NCI-H510A treated with DMSO at 0.1 percent for 48 hours (cell line): ENCODE measurements at regions not wholly inside any gene's neighbourhood (a gene's known extent, or its start where the extent isn't known, plus 50 kb on each side); places are given as distances from the start of the nearest gene placed in this dataset.

ENCODE experiments used
- DNase-seq: peaks from one replicate; lab custom pipeline; 2025; lab: John Stamatoyannopoulos, UW

DNA sequence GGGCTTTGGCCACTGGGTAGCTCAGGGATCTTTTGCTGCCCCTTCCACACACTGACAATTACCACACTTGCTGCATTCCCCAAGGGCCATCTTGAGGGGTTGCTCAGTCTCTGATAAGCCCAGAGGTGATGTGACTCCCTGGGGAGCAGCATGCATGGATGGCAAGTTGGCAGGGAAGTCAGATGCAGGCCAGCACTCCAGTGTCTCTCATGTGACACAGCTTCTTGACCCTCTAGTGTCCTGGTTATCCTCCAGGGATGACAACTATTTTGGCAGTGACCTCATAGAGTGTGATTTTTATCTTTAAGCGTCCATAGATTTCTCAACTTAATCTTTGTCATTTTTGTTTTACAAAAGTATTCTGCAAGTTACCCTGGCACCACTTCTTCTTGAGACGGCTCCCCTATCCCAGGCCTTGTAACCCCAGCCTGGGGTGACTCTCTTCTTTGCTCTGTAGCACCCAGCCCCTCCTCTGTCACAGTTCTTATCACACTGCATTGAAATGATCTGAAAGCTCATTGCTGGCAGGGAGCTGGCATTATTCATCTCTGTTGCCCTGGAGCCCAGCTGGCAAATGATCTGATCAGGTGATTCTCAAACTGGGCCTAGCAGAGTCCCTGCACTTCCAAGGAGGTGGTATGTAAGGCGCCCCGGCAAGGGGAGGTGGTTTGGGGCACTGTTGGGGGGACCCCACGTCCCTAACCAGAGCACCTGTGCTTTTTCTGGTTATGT lies 72.6 kb downstream of the TENT5C start:
- DNase-seq, result no peak

DNA sequence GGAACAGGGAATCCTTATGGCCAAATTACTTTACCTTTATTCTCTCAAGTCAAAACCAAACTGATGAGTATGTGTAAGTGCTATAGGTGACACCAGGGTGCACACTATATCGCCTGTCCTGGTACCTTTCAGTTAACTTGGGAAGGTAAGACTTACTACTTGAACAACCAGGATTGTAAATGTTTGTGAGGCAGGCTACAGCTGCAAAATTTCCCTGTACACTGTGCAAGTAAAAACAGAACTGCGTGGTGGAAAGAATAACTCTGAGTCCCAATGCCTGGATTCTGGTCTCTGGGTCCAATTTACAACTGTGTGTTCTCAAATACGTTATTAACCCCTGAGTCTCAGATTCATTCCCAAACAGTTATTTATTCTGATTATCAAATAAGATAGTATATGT lies 73.5 kb downstream of the TENT5C start:
- no peak for DNase-seq

DNA sequence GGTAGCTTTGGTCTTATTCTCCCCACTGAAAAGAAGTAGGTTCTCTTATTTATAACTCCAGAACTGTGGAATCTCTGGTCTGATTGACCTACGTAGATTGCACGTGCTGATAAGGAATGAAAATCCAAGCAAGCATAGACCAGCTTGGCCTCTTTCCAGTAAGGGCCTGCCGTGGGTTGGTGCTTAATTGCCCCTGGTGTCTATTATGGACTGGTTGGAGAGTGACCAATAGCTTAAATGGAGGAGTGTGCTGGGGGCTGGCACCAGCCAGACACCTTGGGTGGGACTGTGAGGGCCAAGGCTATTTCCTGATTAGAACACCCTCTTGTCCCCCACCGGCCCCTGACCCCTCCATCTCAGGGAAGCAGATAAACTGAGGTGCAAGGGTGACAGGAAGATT lies 74.0 kb downstream of the TENT5C start:
- no peak for DNase-seq

DNA sequence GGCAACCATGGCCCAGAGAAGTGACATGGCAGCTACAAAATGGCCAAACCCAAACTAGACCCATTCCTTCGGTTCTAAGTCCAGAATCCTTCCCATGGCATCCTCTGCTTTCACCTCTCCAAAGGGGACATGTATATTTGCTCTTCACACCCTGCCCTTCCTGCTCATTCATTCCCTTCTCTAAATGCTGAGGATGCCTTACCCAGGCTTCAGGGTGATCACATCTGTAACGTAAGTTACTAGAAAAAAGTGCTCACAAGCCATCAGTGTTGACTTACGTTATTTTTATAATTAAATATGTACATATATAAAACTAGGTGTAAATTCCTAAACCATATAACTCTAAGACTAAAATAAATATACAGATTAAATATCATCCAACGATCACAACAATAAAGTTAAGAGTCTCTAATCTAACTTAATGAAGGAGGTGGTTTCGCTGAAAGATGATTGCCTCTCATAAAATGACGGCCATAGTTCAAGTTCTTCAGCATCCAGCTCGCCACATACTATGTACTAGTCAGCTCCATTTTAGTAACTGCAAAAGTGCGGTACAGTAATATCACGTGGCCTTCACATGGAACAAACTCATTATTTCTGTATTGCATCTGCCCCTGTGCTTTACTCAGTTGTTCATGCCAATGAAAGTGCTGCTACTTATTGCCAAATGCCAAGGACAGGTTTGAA lies 74.6 kb downstream of the TENT5C start:
- no peak for DNase-seq

DNA sequence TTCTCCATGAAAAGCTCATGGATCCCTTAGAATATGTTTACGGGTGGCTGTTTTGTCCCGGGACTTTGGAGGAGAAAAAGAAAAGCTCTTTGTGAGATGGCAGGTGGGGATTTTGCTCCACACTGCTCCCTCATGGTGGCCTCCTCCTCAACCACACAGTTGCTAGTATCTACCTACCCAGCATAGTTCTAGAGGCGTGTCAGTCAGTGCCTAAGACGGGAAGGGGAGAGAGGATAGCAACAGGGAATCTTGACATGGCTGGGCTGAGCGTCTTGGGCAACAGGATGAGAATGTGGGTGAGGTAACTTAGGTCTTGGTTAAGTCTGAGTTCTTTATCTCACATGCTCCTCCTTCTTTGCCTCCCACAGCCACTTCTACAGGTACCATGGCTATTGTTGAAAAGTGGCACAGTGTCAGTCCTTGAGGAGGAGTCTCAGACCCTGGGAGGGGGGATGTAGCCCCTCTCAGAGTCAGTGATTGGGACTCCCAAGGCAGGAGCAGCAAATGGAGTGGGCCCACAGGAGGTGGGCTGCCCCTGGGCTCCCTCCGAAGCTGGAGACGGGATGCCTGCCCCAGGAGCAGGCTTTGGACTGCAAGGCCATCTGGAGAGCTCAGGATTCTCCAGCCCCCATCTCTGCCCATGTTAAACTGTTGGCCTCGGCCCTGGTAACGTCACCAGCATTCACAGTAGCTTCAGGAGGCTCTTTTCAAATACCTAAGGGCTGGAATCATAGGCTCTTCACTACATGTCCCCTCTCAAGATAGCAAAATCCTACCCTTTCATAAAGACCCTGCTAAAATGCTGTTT lies 75.4 kb downstream of the TENT5C start:
- DNase-seq, result no peak

DNA sequence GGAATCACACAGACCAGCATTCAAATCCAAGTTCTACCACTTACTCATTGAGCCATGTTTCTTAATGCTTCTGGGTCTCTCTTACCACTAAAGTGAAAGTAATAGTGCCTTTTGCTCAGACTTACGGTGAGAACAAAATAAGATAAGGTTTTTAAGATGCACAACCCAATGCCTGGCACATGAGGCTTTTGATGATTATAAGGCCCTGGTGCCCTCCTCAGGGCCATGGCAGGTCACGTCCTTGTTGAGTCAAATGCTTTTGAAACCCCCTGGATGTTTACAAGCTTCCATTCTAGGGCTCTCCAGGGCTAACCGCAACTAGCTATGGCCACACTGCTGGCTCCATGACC lies 76.0 kb downstream of the TENT5C start:
- no peak for DNase-seq

DNA sequence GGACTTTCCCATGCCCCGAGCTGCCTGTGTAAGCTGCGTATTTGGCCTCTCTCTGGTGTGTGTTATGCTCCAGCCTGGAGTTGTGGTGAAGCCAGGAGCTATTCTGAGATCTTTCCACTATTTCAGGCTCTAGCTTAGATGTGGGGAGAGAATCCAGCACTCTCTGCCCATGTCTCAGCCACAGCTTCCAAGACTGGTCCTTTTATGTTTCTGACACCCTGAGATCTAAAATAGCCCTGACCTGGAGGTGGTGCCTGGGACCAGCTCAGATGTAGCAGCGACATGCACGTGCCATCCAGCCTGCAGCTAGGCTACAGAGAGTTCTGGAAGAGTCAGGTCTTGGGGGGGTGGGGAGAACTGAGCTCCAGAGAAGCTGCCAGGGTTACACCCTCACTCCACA lies 76.5 kb downstream of the TENT5C start:
- no peak for DNase-seq

DNA sequence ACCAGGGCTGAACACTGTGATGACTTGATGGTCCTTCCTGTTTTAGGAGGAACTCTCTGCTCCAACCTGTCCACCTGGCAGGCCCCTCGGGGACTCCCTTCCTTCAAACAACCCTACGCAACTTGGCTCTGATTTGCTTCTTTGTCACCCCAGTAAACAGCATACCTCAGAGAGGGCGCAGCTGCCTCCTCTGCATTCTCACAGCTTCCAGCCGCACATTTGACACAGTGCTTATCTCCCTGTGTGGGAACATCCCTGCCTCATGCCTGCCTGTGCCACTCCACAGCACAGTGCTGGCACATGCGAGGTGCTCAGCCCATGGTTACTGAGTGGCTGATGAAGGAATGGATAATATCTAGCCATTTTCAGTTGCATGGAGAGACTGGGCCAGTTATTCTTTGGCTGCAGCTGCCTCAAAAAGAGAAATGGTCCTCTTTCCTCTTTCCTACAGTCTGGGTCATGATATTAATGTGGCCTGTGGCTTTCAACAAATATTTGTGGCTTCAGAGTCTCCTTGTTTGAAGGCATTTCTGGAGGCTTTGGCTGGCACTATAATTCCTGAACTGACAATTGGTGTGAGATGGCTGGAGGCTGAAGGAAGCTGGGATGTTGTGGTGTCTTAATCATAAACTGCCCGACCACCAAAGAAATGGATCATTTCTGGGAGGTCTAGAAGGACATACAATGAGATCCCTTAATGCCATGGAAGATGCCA lies 77.9 kb downstream of the TENT5C start:
- DNase-seq, result no peak

DNA sequence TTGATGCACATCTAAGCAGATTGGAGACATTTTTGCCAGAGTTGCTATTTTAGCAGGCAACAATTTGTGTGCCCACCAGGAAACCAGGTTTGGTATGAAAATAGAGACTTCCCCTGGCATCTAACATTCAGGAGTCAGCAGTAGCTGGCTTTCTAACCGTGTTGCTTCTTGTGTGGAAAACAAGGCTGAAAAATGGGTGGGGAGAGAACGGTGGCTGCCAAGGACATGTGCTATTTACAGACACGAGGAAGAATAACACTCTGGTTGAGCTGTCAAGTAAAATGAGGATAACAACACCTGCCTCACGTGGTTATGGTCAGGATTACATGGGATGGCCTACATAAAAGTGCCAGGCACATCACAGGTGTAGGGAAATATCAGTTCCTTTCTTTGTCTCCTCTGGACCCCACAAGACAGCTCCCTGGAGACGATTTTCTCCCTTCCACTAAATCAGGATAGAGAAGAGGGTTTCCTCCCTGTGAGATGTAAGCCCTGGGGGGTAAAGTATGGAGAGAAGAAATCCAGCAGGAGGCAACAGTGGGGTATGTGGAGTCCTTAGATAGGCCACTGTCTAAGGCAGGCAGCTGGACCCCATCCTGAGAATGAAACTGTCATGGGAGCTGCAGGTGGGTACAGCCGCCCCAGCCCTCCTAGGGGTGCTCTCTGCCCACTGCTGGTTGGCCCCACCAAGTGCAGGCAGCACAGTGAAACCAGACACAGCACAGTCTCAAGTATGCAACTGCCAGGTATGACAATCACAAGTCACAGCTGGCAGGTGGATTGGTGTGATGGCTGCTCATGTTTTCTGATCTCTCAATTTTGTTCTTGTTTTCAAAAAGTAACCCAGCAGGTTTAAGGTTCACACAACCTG lies 80.3 kb downstream of the TENT5C start:
- no peak for DNase-seq

DNA sequence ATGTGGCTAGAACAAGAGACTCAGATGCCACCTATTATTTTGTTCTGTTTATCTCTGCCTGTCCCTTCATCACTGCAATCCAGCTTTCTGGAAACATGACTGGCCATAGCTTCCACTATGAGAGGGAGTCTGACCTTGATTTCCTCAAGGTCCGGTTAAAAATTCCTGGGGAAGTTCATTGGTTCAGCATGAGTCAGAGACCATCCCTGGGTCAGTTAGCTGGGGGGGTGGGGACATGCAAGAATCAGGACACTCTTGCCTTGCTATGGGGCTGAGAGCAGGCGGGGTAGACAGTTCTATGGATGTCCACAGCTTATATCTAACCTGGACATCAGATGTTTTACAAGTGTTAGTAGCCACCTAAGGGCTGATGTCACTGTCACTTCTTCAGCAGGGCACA lies 81.1 kb downstream of the TENT5C start:
- no peak for DNase-seq

DNA sequence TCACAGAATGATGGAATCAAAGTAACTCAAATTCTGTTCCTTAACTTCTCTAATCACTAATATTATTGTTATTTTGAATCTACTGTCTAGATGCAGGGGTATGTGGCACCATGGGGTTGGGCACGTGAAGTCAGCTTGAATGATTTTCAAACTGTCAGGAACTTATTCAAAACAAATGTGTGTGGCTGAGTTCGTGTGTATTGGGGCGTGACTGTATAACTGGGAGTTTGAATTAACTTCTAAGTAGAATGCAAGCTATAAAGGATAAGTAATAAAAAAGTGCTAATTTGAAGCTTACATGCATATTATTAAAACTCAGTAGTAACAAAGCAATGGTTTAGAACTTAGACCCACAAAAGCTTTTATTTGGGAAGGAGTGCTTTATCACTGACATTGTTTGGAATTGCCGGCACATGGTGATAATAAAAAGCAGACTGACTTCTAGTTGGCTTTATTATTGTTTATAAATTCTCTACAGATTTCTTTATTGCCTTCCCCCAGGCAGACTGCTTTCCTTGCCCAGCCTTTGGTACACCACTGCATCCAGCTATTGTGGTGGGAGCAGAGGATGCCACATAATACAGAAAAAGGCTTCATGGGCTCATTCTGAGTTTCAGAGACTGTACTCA lies 84.3 kb downstream of the TENT5C start:
- no peak for DNase-seq

DNA sequence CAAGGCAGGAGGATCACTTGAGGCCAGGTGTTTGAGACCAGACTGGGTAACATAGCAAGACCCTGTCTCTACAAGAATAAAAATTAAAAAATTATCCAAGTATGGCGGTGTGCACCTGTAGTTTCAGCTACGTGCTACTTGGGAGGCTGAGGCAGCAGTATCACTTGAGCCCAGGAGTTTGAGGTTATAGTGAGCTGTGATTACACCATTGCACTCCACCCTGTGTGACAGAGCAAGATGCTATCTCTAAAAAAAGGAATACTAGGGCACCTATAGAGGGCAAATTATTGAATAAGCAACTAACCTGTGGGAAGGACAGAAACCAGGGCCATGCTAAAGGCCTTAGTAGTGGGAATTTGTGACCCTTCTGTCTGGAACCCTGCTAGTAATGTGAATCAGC lies 86.1 kb downstream of the TENT5C start:
- no peak for DNase-seq

DNA sequence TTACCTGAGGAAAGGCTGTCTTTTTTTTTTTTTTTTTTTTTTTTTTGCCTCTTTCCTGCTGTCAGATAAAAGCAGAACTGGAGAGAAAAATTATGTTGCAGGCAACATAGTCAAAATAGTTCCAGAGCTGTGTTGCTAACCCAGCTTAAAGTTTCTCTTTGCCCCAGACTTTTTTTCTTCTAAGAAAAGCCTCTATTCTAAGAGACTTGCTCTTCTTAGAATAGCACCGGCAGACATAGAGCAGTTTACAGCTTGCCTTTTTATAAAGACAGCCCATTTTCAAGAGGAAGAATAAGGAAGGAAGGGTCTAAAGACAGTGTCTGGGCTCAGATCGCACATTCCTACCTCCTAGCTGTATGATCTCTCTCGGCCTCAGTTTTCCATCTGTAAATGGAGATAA lies 88.7 kb downstream of the TENT5C start:
- DNase-seq, result no peak

DNA sequence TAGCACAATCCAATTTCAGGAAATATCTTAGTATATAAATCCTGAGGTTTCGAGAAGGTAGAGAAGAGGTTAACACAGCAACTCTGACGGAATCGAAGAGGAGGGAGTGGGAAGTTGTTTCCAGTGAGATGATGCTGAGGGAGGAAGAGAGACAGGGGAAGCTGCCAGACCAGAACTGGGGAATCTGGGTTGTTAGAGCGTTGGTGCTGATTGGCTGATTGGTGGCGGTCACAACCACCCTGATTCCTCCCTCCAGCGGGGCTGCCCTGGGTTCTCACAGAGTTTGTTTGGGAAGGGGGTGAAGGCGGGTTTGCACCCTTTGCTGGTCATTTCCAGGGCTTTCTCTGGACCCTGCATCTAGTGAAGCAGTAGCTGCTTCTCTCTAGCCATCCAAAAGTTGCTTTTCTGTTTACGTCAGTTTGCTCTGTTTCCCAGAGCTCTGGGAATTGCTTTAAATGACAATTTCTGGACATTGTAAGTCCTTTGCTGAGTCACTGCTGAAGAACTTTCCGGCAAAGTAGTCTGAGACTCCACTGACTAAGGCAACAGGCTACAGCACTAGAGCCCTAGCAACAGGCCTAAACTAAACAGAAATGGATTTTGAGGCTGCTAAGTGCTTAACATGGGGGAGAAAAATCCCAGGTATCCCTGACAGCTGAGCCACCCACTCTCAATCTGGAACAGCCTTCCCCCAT lies 90.1 kb downstream of the TENT5C start:
- DNase-seq, result no peak

DNA sequence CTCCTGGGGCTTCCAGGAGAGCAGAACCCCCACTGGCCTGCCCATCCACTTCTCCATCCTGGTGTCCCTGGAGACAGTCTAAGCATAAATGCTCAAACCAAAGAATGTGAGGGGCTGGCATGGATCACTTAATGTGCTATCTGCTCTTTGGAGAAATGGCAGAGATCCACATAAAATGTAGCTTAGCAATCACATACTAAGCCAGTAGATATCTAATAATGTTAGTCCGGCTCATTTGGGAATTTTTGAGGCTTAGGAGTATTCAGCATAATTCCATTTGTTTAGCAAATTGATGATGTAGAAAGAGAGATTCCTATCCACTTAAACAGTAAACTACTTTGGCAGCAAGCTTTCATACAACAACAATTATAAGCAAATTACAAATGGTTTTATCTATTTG lies 90.7 kb downstream of the TENT5C start:
- DNase-seq, result no peak

DNA sequence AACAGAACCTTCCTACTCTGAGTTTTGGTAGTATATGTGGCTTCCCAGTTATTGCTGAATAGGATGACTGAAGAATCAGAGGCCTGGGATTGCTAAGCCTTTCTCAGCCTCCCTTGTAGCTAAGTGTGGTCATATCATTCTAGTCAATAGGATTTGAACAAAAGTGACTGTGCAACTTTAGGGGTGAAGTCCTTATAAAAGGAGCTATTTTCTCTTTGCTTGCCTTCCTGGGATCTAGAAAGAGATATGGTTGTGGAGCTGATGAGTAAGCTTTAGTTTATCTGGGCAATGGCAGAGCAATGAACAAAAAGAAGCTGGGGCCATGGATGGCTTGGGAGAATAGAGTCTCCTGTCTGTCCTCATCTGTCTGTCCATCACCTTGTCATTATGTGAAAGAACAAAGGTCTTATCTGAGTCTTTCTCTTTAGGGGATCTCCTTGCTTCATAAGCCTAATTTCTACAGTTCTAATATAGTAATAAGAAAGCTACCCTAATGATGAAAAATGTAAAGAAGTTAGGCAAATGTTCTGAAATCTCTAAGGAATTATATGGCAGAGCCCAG lies 91.5 kb downstream of the TENT5C start:
- DNase-seq, result no peak

DNA sequence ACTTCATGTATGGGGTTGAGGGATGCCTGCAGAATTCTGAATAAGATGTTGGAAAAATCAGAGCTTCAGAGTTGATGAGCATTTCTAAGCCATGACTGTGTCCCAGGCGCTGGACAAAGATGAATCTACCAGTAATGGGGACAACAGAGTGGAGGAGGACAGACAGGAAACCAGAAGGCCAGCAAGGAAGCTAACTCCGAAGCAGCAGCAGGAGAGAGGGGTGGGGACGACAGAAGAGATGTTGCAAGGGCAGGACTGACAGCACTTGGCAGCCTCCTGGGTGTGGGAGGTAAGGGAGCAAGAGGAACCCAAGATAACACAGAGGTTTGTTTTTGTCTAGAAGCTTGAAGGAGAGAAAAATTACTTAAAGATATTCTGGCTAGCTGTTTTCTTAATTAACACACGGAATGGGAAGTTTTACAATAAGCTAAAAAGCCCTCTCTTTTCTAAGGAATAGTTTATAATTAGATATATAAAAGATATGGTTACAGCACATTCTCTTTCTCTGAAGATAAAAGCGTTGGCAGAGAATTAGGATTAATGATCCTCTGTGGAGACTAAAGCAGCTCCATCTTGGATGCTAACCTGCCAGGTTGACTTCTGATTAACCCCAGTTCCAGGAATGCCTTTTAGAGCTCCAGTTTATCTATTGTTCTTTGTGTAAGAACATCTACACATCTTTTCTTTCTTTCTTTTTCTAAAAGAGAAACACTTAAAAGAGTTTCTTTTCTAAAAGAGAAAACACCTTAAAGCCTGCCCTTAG lies 92.7 kb downstream of the TENT5C start:
- no peak for DNase-seq

DNA sequence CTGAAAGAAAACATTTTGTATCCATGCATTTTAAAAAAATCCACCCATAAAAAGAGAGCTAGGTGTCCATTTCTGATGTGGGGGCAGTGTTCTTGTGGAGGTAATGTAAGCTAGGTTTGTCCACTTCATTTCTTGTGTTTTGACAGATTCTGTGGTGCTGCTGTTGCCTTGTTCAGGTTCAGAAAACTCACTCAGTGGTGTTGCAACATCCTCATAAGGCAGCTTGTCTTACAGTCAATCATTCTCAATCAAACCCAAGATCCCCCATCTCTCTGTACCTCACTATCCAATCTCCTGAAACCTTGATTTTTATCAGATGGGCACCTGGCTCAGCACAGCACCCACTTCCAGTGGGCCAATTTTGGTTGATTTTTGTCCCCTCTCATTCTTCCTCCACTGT lies 94.1 kb downstream of the TENT5C start:
- no peak for DNase-seq

DNA sequence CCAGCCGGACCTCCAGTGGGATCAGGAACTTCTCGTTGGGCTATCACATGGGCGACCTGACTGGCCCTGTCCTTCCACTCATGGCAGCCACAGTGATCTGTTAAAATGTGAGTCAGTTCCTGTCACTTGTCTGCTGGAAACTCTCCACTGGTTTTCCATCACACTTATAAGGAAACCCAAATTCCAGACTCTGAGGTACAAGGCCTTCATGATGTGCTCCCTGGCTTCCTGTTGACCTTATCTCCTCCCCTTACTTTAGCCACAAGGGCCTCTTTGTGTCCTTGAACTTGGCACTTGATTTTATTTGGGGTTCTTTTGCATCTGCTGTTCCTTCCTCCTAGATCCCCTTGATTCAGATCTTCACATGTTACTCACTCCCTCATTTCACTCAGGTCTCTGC lies 96.8 kb downstream of the TENT5C start:
- DNase-seq, result no peak
